Adrenal gland (tissue), 9 donors: ENCODE measurements at regions not wholly inside any gene's neighbourhood (a gene's known extent, or its start where the extent isn't known, plus 50 kb on each side); places are given as distances from the start of the nearest gene placed in this dataset.
A peak's percentile ranks its signal among the peaks of the same experiment; 100 is the strongest.

Source experiments
- DNase-seq, 7 donors: peaks; one replicate each; pipeline ENCODE4 v3.0.0-alpha.2; 2019 to 2020
- H3K27ac ChIP-seq, 5 donors: fragments of 200-600 bp; sonication (generic) in 4 of 5; 1 replicate in 3 of 5; 2 replicates in 2 of 5; pipeline versions ENCODE4 v1.5.1 to v1.8.0; 2016 to 2020; ENCODE audit warnings: mild to moderate bottlenecking in 1 of 5
- H3K27me3 ChIP-seq: fragments of 200-600 bp; 2 replicates; pipeline ENCODE4 v1.8.0; 2021
- H3K36me3 ChIP-seq, 2 donors: fragments of 200-600 bp; replicated peaks in 1 of 2; 1 replicate in 1 of 2; 2 replicates in 1 of 2; pipeline versions ENCODE4 v1.5.1 to v1.8.0; 2018 to 2022
- H3K4me1 ChIP-seq, 2 donors: fragments of 200-600 bp; replicated peaks in 1 of 2; 1 replicate in 1 of 2; 2 replicates in 1 of 2; pipeline versions ENCODE4 v1.5.1 to v1.8.0; 2018 to 2021
- H3K4me3 ChIP-seq, 4 donors: fragments of 200-600 bp; sonication (generic) in 3 of 4; one replicate each; pipeline ENCODE4 v1.5.1; 2016 to 2018
- H3K9me3 ChIP-seq, 3 donors: fragments of 200-600 bp; sonication (generic) in 1 of 3; replicated peaks in 1 of 3; 1 replicate in 2 of 3; 2 replicates in 1 of 3; pipeline versions ENCODE4 v1.5.1 to v1.8.0; 2016 to 2021
- CTCF ChIP-seq, 6 experiments: fragments of 450-650 bp in 4 of 6; fragments of 200-600 bp in 2 of 6; sonication (generic) in 1 of 6; IDR thresholded peaks; 1 replicate in 5 of 6; 2 replicates in 1 of 6; pipeline versions ENCODE4 v1.5.1 to v1.8.0; 2016 to 2021; ENCODE audit warnings: antibody characterized with exemption in 6 of 6, mild to moderate bottlenecking in 2 of 6, moderate library complexity in 1 of 6
- POLR2A ChIP-seq, 2 donors: fragments of 450-650 bp; IDR thresholded peaks; one replicate each; pipeline ENCODE4 v1.6.1; 2017; ENCODE audit warnings: antibody characterized with exemption in 2 of 2, mild to moderate bottlenecking in 2 of 2, moderate library complexity in 1 of 2
- WGBS, 4 donors: extraction: QIAGEN DNeasy Blood & Tissue Kit in 2 of 4; methylation state at CpG; one replicate each; pipeline versions ENCODE4 v1.1.5 to v1.1.7; 2013 to 2017; 5-methylcytosine and 5-hydroxymethylcytosine counted together
- intact Hi-C, 2 donors: fragments of 100-400 bp; cut with DNase I; formaldehyde crosslinking; loops; one replicate each; pipeline versions ENCODE4 v1.14.1 to v1.15.0; 2022 to 2023
- donor health status: healthy with polysubstance abuse.
- donor health status: Bipolar disorder and iron deficiency.
- donor health status: DM: yes; HTN: yes; CAD: no.
- donor health status: DM: no; HTN: no; CAD: no.
- donor health status: DM: no; HTN: no; CAD: no.

- no peaks in the 10 kb centered on the region for H3K4me1 ChIP-seq
- TF ChIP-seq CTCF (IDR thresholded peaks at IDR 0.05) (no peak), POLR2A (IDR thresholded peaks at IDR 0.05) (no peak)
- H3K27ac ChIP-seq, result no peak overlapping the region
Measured at GRCh38 chr4:123784626-123785025, 388.0 kb downstream of the SPRY1 start.

GRCh38 chr4:123785538-123785937, 388.9 kb downstream of the SPRY1 start:
- 64 to 77% (median 68%) methylated on average over 3 of the region's 3 CpGs for WGBS, 4 donors
- Histone ChIP-seq H3K27me3 (no peaks in the 10 kb centered on the region), H3K4me3 (no peak overlapping the region), H3K9me3 (no peaks in the 10 kb centered on the region), H3K27ac (peak overlapping the region in 1 of 5 donors; percentile 28), H3K36me3 (no peaks in the 10 kb centered on the region), H3K4me1 (no peaks in the 10 kb centered on the region)
- intact Hi-C loops, result no loop called here
- TF ChIP-seq CTCF (IDR thresholded peaks at IDR 0.05) (no peak), POLR2A (IDR thresholded peaks at IDR 0.05) (no peak)
- peak in 3 of 7 donors; percentile 8 to 33 (median 14) for DNase-seq

More at GRCh38 chr4:123784626-123785025, 388.0 kb downstream of the SPRY1 start:
- no peak for DNase-seq
- intact Hi-C loops, result no loop called here
- Histone ChIP-seq H3K27me3 (no peaks in the 10 kb centered on the region), H3K9me3 (no peaks in the 10 kb centered on the region), H3K4me3 (no peak overlapping the region), H3K36me3 (no peaks in the 10 kb centered on the region)

- TF ChIP-seq CTCF (IDR thresholded peaks at IDR 0.05) (no peak), POLR2A (IDR thresholded peaks at IDR 0.05) (no peak)
- no peaks in the 10 kb centered on the region for H3K36me3 ChIP-seq
- H3K4me3 ChIP-seq, result no peak overlapping the region
- intact Hi-C loops, result no loop called here
- no peaks in the 10 kb centered on the region for H3K4me1 ChIP-seq
- no peak for DNase-seq
- peak overlapping the region in 2 of 5 donors; percentile 28 to 51 for H3K27ac ChIP-seq
- 63 to 67% (median 65%) methylated on average over 6 of the region's 6 CpGs for WGBS, 4 donors
- H3K9me3 ChIP-seq, result no peaks in the 10 kb centered on the region
- no peaks in the 10 kb centered on the region for H3K27me3 ChIP-seq
Measured at GRCh38 chr4:123786163-123786915, 389.7 kb downstream of the SPRY1 start.

- WGBS, 4 donors, result 65 to 93% (median 81%) methylated on average over 3 of the region's 3 CpGs
- no peak for TF ChIP-seq POLR2A (IDR thresholded peaks at IDR 0.05)
- TF ChIP-seq CTCF (IDR thresholded peaks at IDR 0.05), result no peak
- Histone ChIP-seq H3K36me3 (no peaks in the 10 kb centered on the region), H3K27ac (peak overlapping the region in 2 of 5 donors; percentile 3 to 47), H3K9me3 (no peaks in the 10 kb centered on the region), H3K27me3 (no peaks in the 10 kb centered on the region), H3K4me3 (no peak overlapping the region), H3K4me1 (no peaks in the 10 kb centered on the region)
- intact Hi-C loops, result no loop called here
- peak in 3 of 7 donors; percentile 6 to 27 (median 14) for DNase-seq
Measured at GRCh38 chr4:123786920-123787319, 390.3 kb downstream of the SPRY1 start.
